T-helper 1 cell treated with Interleukin-12 subunit alpha and Interleukin-12 subunit beta and Interleukin-4 antibody, amounts not matched to agents 30 ng/mL and 1 ng/mL, for 36 hours (primary cell): ENCODE measurements at regions not wholly inside any gene's neighbourhood (a gene's known extent, or its start where the extent isn't known, plus 50 kb on each side); places are given as distances from the start of the nearest gene placed in this dataset.
"Not testable (repeated sequence)": the region's sequence is repeated elsewhere in the genome, so short reads cannot be mapped to it uniquely, and the experiment has no call there.

ENCODE experiments used
- intact Hi-C: fragments of 100-400 bp; cut with micrococcal nuclease; formaldehyde crosslinking; loops from one replicate; pipeline ENCODE4 v1.15.1; 2024

- intact Hi-C loops: no loop called here
These were observed 994.1 kb downstream of the PCDH7 start for GRCh38 chr4:31714238-31714637.

DNA sequence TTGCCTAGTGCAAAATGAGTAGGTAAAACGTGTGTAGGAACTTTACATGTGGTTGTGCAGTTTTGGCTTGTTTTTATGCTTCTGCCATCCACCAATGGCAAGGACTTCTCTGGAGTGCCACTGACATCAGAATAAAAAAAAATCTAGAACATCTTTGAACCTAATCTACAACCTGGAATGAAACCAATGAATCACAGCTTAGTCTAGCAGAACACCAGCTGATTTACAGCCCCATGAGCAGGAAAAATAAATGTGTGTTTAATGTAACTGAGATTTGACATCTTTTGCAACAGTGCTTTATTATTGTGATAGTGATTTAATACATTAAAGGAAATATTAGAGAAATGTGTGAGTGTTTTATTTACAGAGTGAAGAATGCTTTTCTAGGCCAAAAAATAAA, 995.1 kb downstream of the PCDH7 start:
- intact Hi-C loops: no loop called here

DNA sequence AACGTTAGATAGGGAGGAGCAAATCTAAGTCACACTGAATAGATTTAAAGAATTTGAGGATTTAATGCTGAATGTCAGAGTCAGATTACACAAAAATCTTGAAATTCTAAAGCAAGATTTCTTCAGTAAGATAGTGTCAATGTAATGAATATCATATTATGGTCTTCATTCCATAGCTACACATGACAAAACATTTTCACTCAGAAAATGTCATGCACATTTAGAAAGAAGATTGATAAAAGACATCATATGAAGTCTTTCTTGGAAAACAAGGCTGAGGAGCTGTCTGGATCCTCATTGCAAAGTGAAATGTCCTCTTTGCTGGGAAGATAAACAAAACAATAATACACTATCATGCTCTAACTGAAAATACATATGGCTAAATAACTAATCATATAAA, 1006.9 kb downstream of the PCDH7 start:
- intact Hi-C loops: no loop called here

DNA sequence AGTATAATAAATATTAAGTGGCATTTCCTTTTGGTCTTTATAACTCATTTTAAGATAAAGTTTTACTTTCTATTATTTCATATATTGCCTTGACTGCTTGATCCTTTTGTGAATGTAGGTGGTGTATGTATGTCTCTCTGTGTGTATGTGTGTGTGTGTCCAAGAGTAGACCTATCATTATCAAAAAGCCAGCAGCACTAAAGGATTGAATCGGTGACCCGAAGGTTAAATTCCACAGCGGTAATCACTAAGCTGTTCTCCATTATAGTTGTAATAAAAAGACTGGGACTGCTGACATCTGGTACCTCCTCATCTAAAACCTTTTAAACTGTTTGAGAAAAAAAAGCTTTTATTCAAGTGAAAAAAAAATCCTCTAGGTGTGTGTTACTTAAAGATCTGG, 1014.8 kb downstream of the PCDH7 start:
- intact Hi-C loops: no loop called here

GRCh38 chr4:31737419-31737818, 1017.2 kb downstream of the PCDH7 start:
- intact Hi-C loops: no loop called here

- intact Hi-C loops: no loop called here
These were observed 1021.2 kb downstream of the PCDH7 start for GRCh38 chr4:31741326-31741725.

DNA sequence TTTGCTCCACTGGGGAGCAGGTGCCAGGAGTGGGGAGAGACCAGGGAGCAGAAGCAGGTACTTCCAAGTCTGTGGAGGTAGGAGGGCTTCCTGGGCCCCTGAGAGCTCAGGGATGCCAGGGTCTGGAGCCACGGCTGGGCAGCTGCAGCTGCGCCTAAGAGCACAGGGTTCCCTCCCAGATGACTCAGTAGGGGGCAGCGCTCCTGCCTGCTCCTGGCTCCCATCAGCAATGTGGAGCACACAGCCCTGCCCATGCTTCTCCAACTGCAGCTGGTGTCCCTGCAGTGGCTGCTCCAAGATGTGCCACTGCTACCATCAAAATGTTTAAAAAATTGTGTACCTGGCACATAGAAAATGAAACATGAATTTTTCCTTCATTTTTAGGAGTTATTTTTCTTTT, 1028.2 kb downstream of the PCDH7 start:
- intact Hi-C loops: no loop called here

DNA sequence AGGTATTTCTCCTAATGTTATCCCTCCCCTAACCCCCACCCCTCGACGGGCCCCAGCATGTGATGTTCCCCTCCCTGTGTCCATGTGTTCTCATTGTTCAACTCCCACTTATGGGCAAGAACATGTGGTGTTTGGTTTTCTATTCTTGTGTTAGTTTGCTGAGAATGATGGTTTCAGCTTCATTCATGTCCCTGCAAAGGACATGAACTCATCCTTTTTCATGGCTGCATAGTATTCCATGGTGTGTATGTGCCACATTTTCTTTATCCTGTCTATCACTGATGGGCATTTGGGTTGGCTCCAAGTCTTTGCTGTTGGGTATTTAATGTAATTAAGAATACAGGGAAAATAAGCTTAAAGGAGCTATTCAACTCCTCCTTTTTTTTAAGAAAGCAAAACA, 1030.4 kb downstream of the PCDH7 start:
- intact Hi-C loops: not testable (repeated sequence)

DNA sequence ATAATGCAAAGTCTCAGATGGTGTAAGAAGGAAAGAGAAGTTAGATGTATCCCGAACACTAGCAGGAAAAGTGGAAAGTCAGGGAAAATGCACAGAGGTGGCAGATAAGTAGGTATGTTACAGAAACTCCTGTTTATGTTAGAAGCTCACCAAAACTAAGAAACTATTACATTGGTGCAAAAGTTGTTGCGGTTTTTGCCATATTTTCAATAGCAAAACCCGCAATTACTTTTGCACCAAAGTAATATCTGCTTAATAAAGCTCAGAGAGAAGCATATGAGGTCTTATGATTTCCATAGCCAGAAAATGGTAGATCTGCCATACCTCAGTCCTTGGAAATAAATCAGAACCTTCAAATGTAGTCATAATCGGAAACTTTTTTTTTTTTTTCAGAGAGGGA, 1035.6 kb downstream of the PCDH7 start:
- intact Hi-C loops: no loop called here

- intact Hi-C loops: no loop called here
These were observed 1048.6 kb downstream of the PCDH7 start for GRCh38 chr4:31768756-31769155.

DNA sequence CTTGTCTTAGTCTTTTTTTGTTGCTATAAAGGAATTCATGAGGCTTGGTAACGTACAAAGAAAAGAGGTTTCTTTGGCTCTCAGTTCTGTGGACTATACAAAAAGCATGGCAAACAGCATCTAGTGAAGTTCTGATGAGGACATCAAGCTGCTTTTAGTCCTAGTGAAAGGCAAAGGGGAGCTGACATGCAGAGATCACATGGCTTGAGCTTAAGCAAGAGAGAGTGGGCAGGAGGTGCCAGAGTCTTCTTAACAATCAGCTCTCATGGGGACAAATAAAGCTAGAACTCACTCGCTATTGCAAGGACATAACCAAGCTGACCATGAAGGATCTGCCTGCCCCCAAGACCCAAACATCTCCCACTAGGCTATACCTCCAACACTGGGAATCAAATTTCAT, 1063.1 kb downstream of the PCDH7 start:
- intact Hi-C loops: no loop called here

GRCh38 chr4:31784558-31784957, 1064.4 kb downstream of the PCDH7 start:
- intact Hi-C loops: no loop called here

DNA sequence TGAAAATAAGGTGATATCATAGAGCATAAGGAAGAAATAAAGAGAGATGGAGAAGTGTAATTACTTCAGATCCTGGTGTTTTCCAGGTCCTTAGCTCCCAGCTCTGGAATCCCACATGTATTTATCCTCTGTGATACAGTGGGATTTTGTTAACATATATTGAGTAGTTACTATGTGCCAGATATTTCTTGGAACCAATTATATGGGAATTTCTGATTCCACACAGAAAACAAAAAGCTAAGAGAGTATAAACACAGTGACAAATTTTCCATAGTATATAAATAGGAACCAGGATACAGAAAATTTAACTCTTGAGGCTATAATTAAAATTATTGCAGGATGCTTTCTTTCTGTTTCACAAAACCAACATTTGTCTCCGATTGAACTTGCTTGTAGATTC, 1067.5 kb downstream of the PCDH7 start:
- intact Hi-C loops: no loop called here

- intact Hi-C loops: no loop called here
These were observed 1068.5 kb downstream of the PCDH7 start for GRCh38 chr4:31788676-31789075.

DNA sequence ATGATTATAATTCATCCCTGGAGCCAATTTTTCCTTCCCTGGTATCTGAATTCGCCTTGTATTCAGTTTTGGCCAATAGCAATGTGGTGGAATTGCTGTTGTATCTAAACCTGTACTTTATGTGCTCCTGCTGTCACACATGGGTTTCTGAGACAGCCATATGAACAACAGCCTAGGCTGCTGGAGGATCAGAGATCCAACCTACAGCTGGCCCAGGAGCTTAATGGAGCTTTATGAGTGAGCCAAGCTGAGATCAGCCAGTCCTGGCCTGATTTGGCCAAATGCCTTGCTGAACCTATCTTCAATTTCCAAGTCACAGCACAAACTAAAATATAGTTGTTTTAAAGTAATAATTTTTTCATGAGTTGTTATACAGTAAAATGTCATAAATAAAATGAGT, 1071.5 kb downstream of the PCDH7 start:
- intact Hi-C loops: no loop called here

DNA sequence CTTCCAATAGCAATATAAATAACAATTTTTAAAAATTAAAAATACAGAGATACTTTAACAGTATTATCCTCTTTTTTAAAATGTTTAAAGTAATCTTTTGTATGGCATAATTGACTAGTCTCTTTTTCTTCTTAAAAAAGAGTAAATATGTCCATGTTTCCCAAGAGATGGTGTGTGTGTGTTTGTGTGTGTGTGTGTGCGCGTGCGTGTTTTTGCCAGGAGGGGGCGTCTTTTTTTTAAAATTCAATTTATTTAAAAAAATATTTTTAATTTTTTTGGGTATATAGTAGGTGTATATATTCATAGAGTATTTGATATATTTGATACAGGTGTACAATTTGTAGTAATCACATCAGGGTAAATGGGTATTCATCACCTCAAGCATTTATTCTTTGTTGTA, 1073.7 kb downstream of the PCDH7 start:
- intact Hi-C loops: no loop called here

- intact Hi-C loops: not testable (repeated sequence)
These were observed 1076.9 kb downstream of the PCDH7 start for GRCh38 chr4:31797052-31797451.

- intact Hi-C loops: loop anchor here (2.0 kb wide), 1 partner anchor 41 kb away; no protein-coding TSS in a partner anchor
These were observed 1083.5 kb downstream of the PCDH7 start for GRCh38 chr4:31803526-31804195.

- intact Hi-C loops: no loop called here
These were observed 1086.9 kb downstream of the PCDH7 start for GRCh38 chr4:31807036-31807435.

- intact Hi-C loops: loop anchor here (2.0 kb wide), 1 partner anchor 40 kb away; no protein-coding TSS in a partner anchor
These were observed 1124.2 kb downstream of the PCDH7 start for GRCh38 chr4:31844350-31844749.

- intact Hi-C loops: no loop called here
These were observed 1131.8 kb downstream of the PCDH7 start for GRCh38 chr4:31851946-31852345.

DNA sequence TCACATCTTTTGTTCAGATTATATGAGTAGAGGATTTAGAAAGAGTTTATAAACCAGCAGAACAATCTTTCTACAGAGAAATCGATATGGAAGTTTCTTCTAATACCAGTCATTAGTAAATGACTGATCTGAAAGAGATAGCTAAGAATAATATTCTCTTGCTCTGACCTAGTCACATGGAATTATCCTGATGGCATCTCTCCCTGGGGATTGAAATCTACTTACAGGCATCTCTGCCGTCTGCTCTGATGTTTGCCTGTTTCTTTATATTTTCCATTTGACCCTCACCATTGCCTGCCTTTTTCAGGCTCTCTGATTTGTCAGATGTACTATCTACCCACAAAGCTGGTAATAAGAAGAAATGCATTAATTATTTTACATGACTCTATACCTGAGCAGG, 1157.3 kb downstream of the PCDH7 start:
- intact Hi-C loops: no loop called here

- intact Hi-C loops: not testable (repeated sequence)
These were observed 1160.7 kb downstream of the PCDH7 start for GRCh38 chr4:31880837-31881236.

DNA sequence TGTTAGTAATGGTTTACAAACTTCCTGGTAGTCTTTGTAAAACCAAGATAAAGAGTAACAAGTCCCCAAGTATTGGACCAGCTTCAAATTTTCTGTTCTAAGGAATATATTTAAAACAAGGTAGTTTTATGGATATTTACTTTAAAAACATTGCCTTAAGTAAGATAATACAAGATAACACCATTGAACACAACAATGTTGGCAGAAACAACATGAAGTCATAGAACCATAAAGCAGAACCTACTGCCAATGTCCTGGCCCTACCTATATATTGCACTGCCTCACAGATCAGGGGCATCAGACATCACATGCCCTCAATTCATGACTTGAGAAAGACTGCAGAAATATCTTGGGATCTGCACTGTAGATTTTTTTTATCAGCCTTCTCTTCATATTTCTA, 1176.2 kb downstream of the PCDH7 start:
- intact Hi-C loops: no loop called here
